ENCODE measurements at regions not wholly inside any gene's neighbourhood (a gene's known extent, or its start where the extent isn't known, plus 50 kb on each side); places are given as distances from the start of the nearest gene placed in this dataset.
"Not testable (repeated sequence)": the region's sequence is repeated elsewhere in the genome, so short reads cannot be mapped to it uniquely, and the experiment has no call there.

- DNase-seq: no peak
Measured at GRCh38 chr3:105982207-105982606, 113.4 kb upstream of the CBLB start.

- DNase-seq: no peak
Measured at GRCh38 chr3:105984837-105985236, 116.0 kb upstream of the CBLB start.

- DNase-seq: not testable (repeated sequence)
Measured at GRCh38 chr3:105986343-105986742, 117.5 kb upstream of the CBLB start.

GRCh38 chr3:105987809-105988208 lies 119.0 kb upstream of the CBLB start:
- DNase-seq: no peak

- DNase-seq: no peak
Measured at GRCh38 chr3:105988540-105989212, 119.9 kb upstream of the CBLB start.

GRCh38 chr3:105996781-105997180 lies 128.0 kb upstream of the CBLB start:
- no peak for DNase-seq

GRCh38 chr3:105997466-105997799 lies 128.6 kb upstream of the CBLB start:
- no peak for DNase-seq

GRCh38 chr3:105997800-105998526 lies 129.2 kb upstream of the CBLB start:
- DNase-seq: no peak

- no peak for DNase-seq
Measured at GRCh38 chr3:105999856-106000255, 131.0 kb upstream of the CBLB start.

- DNase-seq: no peak
Measured at GRCh38 chr3:106001923-106002322, 133.1 kb upstream of the CBLB start.

- no peak for DNase-seq
Measured at GRCh38 chr3:106004137-106004681, 135.4 kb upstream of the CBLB start.

GRCh38 chr3:106004826-106005225 lies 136.0 kb upstream of the CBLB start:
- DNase-seq: no peak

- DNase-seq: no peak
Measured at GRCh38 chr3:106006001-106006400, 137.2 kb upstream of the CBLB start.

- no peak for DNase-seq
Measured at GRCh38 chr3:106006571-106006970, 137.8 kb upstream of the CBLB start.

- no peak for DNase-seq
Measured at GRCh38 chr3:106007512-106007911, 138.7 kb upstream of the CBLB start.

- DNase-seq: no peak
Measured at GRCh38 chr3:106008766-106009165, 140.0 kb upstream of the CBLB start.

GRCh38 chr3:106010829-106011228 lies 142.0 kb upstream of the CBLB start:
- no peak for DNase-seq

- no peak for DNase-seq
Measured at GRCh38 chr3:106013971-106014370, 145.2 kb upstream of the CBLB start.

- DNase-seq: no peak
Measured at GRCh38 chr3:106014518-106014917, 145.7 kb upstream of the CBLB start.

- no peak for DNase-seq
Measured at GRCh38 chr3:106014971-106015370, 146.2 kb upstream of the CBLB start.

- no peak for DNase-seq
Measured at GRCh38 chr3:106018102-106018501, 149.3 kb upstream of the CBLB start.

GRCh38 chr3:106018929-106019550 lies 150.2 kb upstream of the CBLB start:
- DNase-seq: no peak

GRCh38 chr3:106022913-106023312 lies 154.1 kb upstream of the CBLB start:
- DNase-seq: no peak

- no peak for DNase-seq
Measured at GRCh38 chr3:106025151-106025722, 156.4 kb upstream of the CBLB start.
